Ishikawa (cell line): ENCODE measurements at regions not wholly inside any gene's neighbourhood (a gene's known extent, or its start where the extent isn't known, plus 50 kb on each side); places are given as distances from the start of the nearest gene placed in this dataset.

Experiments
- CREB1 ChIP-seq: IDR thresholded peaks from 2 replicates; pipeline ENCODE4 v1.6.1; 2012; ENCODE audit warnings: low read depth
- EP300 ChIP-seq: IDR thresholded peaks from 2 replicates; pipeline ENCODE4 v1.6.1; 2012; ENCODE audit warnings: borderline replicate concordance
- RAD21 ChIP-seq: IDR thresholded peaks from 2 replicates; pipeline ENCODE4 v1.6.1; 2012; ENCODE audit warnings: low read depth
- REST ChIP-seq: IDR thresholded peaks from 2 replicates; pipeline ENCODE4 v1.6.1; 2012; ENCODE audit warnings: low read depth, mild to moderate bottlenecking
- TAF1 ChIP-seq: IDR thresholded peaks from 2 replicates; pipeline ENCODE4 v1.6.1; 2012; ENCODE audit warnings: low read depth, mild to moderate bottlenecking
- TCF12 ChIP-seq: IDR thresholded peaks from 2 replicates; pipeline ENCODE4 v1.6.1; 2012; ENCODE audit warnings: low read depth
- USF1 ChIP-seq: IDR thresholded peaks from 2 replicates; pipeline ENCODE4 v1.6.1; 2012
- YY1 ChIP-seq: IDR thresholded peaks from 2 replicates; pipeline ENCODE4 v1.6.1; 2012; ENCODE audit warnings: low read depth

GRCh38 chr12:90166671-90167070 lies 458.0 kb upstream of the ATP2B1 start:
- TF ChIP-seq TAF1 (no peak), REST (no peak), TCF12 (no peak), YY1 (no peak), USF1 (no peak), EP300 (no peak), RAD21 (no peak), CREB1 (no peak)
